ENCODE measurements at regions not wholly inside any gene's neighbourhood (a gene's known extent, or its start where the extent isn't known, plus 50 kb on each side); places are given as distances from the start of the nearest gene placed in this dataset.

- no peak for TF ChIP-seq PAX8 (IDR thresholded peaks at IDR 0.05)
- no peak for TF ChIP-seq EP300 (IDR thresholded peaks at IDR 0.05; ENCODE audit: borderline replicate concordance in 1 of 2, control insufficient read depth in 1 of 2, low read depth in 2 of 2, low read length in 2 of 2)
Observed at GRCh38 chr1:104953555-104953954, 1203.9 kb downstream of the AMY1C start.

Measured in GM12878 (cell line).